ENCODE measurements at regions not wholly inside any gene's neighbourhood (a gene's known extent, or its start where the extent isn't known, plus 50 kb on each side); places are given as distances from the start of the nearest gene placed in this dataset.

DNA sequence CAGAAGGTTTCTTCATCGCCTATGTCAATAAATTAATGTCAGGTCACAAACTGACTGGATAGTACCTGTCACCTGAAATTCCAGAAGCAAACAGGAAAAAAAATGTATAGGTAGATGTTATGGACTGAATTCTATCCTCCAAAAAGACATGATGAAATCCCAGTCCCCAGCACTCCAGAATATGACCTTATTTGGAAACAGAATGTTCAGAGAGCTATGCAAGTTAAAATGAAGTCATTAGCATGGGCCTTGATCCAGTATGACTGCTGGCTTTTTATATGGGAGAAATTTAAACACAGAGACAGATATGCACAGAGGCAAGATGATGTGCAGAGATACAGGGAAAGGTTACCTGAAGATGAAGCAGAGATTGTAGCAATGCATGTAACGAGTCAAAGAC lies 953.4 kb downstream of the ZPLD1 start:
- TF ChIP-seq GATA2 (IDR thresholded peaks at IDR 0.05; ENCODE audit: low read depth, low read length) (no peak), GATA3 (IDR thresholded peaks at IDR 0.05; ENCODE audit: low read depth, low read length) (no peak)
